GM12878 (cell line): ENCODE measurements at regions not wholly inside any gene's neighbourhood (a gene's known extent, or its start where the extent isn't known, plus 50 kb on each side); places are given as distances from the start of the nearest gene placed in this dataset.

ENCODE experiments used
- ATAC-seq: fragments of 200-7000 bp; cut with Tn5 transposase; 3 replicates; pipeline ENCODE4 v1.9.1; 2020; ENCODE audit warnings: mild to moderate bottlenecking, moderate library complexity
- BruUV-seq: library from RNA; stranded (reverse); fragments of 400-500 nt; replicated peaks from 2 replicates; lab custom pipeline; 2021; lab: Mats Ljungman, UMichigan
- CTCF ChIA-PET: fragments of 300-600 bp; sonication (Branson Sonifier 250); formaldehyde crosslinking; extraction: SDS; loops from one replicate; lab custom pipeline; 2021; ENCODE audit warnings: inconsistent platforms; lab: Yijun Ruan, JAX
- POLR2A ChIA-PET: fragments of 350-600 bp; formaldehyde crosslinking; extraction: SDS; loops from one replicate; lab custom pipeline; 2021; ENCODE audit warnings: inconsistent platforms; lab: Charles Lee
- RAD21 ChIA-PET: fragments of 300-600 bp; sonication (Branson Sonifier 250); formaldehyde crosslinking; loops from one replicate; lab custom pipeline; 2023; ENCODE audit warnings: antibody characterized with exemption; ENCODE audit not compliant: unreplicated experiment; lab: Charles Lee
- SMC1A ChIA-PET: fragments of 300-600 bp; sonication (Branson Sonifier 250); formaldehyde crosslinking; loops from one replicate; lab custom pipeline; 2023; ENCODE audit not compliant: unreplicated experiment, uncharacterized antibody; lab: Charles Lee
- DNase-seq: peaks from one replicate; pipeline ENCODE4 v3.0.0-alpha.2; 2011; ENCODE audit warnings: low read depth, low spot score
- FAIRE-seq: peaks from 3 replicates; lab custom pipeline; 2011; peaks lifted over from hg19 to GRCh38; lab: Jason Lieb, UNC
- H2AFZ ChIP-seq: 2 replicates; pipeline ENCODE4 v1.6.0; 2011; ENCODE audit warnings: low read depth, low read length, control low read depth; ENCODE audit not compliant: control insufficient read depth
- H3K27ac ChIP-seq: 2 replicates; pipeline ENCODE4 v1.5.1; 2011; ENCODE audit warnings: control low read depth; ENCODE audit not compliant: control insufficient read depth, insufficient read depth
- H3K27me3 ChIP-seq, 2 experiments: replicated peaks in 1 of 2; 2 replicates each; pipeline versions ENCODE4 v1.6.0 to v1.6.1; 2011; ENCODE audit warnings: low read length in 1 of 2; ENCODE audit not compliant: control insufficient read depth in 2 of 2, insufficient read depth in 2 of 2
- H3K36me3 ChIP-seq, 2 experiments: 2 replicates each; pipeline ENCODE4 v1.5.1; 2011; ENCODE audit warnings: low read length in 1 of 2; ENCODE audit not compliant: control insufficient read depth in 2 of 2, insufficient read depth in 2 of 2
- H3K4me1 ChIP-seq: 2 replicates; pipeline ENCODE4 v1.6.1; 2011; ENCODE audit warnings: mild to moderate bottlenecking, low read length, moderate library complexity, mixed read lengths; ENCODE audit not compliant: control insufficient read depth, insufficient read depth
- H3K4me2 ChIP-seq: 2 replicates; pipeline ENCODE4 v1.6.0; 2011; ENCODE audit warnings: control low read depth; ENCODE audit not compliant: control insufficient read depth, insufficient read depth
- H3K4me3 ChIP-seq: fragments of 200-600 bp; sonication (generic); 2 replicates; pipeline ENCODE4 v1.5.1; 2016
- H3K79me2 ChIP-seq: 2 replicates; pipeline ENCODE4 v1.6.0; 2011; ENCODE audit warnings: low read length; ENCODE audit not compliant: control insufficient read depth, insufficient read depth
- H3K9ac ChIP-seq: 2 replicates; pipeline ENCODE4 v1.8.0; 2011; ENCODE audit warnings: low read length, control low read depth, mixed read lengths; ENCODE audit not compliant: control insufficient read depth, insufficient read depth
- H3K9me3 ChIP-seq: replicated peaks from 3 replicates; pipeline ENCODE4 v1.5.1; 2011; ENCODE audit warnings: mild to moderate bottlenecking, low read length; ENCODE audit not compliant: control insufficient read depth, insufficient read depth
- H4K20me1 ChIP-seq: 2 replicates; pipeline ENCODE4 v1.6.0; 2011; ENCODE audit not compliant: control insufficient read depth, insufficient read depth
- CBX5 ChIP-seq: sonication (generic); IDR thresholded peaks from 2 replicates; pipeline ENCODE4 v1.6.1; 2016; ENCODE audit warnings: low read depth, moderate library complexity, mild to moderate bottlenecking, inconsistent platforms
- FOXK2 ChIP-seq: fragments of 450-650 bp; IDR thresholded peaks from 2 replicates; pipeline ENCODE4 v1.6.1; 2017; ENCODE audit warnings: mild to moderate bottlenecking, moderate library complexity
- FOXM1 ChIP-seq: IDR thresholded peaks from 2 replicates; pipeline ENCODE4 v1.6.1; 2012; ENCODE audit warnings: low read depth, mild to moderate bottlenecking, inconsistent platforms, low read length, moderate library complexity
- RELA ChIP-seq: fragments of 450-650 bp; IDR thresholded peaks from 2 replicates; pipeline ENCODE4 v1.8.0; 2014; ENCODE audit warnings: borderline replicate concordance; ENCODE audit not compliant: partially characterized antibody
- SP1 ChIP-seq: IDR thresholded peaks from one replicate; pipeline ENCODE4 v1.6.1; 2011; ENCODE audit warnings: low read depth, low read length
- SREBF2 ChIP-seq: IDR thresholded peaks from 2 replicates; pipeline ENCODE4 v1.6.1; 2012; ENCODE audit warnings: mild to moderate bottlenecking, low read length
- ZNF384 ChIP-seq: IDR thresholded peaks from 2 replicates; pipeline ENCODE4 v1.6.1; 2012; ENCODE audit warnings: low read depth, mild to moderate bottlenecking, low read length, improper control_type of control experiment, borderline replicate concordance
- ZSCAN29 ChIP-seq: fragments of 450-650 bp; IDR thresholded peaks from 2 replicates; pipeline ENCODE4 v1.6.1; 2017; ENCODE audit warnings: mild to moderate bottlenecking, moderate library complexity
- WGBS: methylation state at CpG from one replicate; pipeline ENCODE4 v1.1.6; 2016; ENCODE audit warnings: low lambda C conversion rate; ENCODE audit not compliant: insufficient replicate concordance, insufficient coverage; ENCODE audit errors: missing lambda C conversion rate; 5-methylcytosine and 5-hydroxymethylcytosine counted together
- in situ Hi-C: fragments of 300-500 bp; cut with MboI; formaldehyde crosslinking; loops from 9 replicates; pipeline ENCODE4 v1.14.3; 2018; ENCODE audit warnings: mixed read lengths
- intact Hi-C: fragments of 100-400 bp; cut with micrococcal nuclease; formaldehyde crosslinking; loops from one replicate; pipeline ENCODE4 v1.14.2; 2022; ENCODE audit not compliant: unreplicated experiment
- TF ChIP-seq, protein P1 (sequence below): fragments of 450-650 bp; formaldehyde crosslinking; IDR thresholded peaks from 2 replicates; pipeline ENCODE4 v1.4.0; 2022; ENCODE audit warnings: mild to moderate bottlenecking, moderate library complexity

DNA sequence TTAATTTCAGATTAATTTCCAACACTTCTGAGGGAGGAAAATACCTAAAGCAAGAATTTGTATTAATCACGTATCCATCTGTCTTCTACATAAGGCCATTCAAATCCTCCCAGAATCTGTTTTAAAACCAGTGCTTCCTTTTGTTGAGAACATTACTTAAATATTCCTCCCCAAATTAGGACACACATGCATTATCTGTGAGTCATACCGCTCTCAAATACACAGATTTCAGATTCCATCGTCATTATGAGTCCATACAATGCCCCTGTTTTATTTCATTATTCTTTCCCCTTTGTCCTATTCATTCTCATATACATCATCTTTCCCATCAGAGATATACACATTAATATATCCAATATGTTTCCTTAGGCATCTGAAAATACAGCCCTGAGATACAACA is 57.3 kb upstream of the PRSS12 start:
- CTCF ChIA-PET: no interaction called here
- in situ Hi-C loops: no loop called here

More for the DNA sequence above, 57.3 kb upstream of the PRSS12 start:
- Histone ChIP-seq H3K4me1 (no peaks in the 10 kb centered on the region), H3K79me2 (no peaks in the 10 kb centered on the region), H4K20me1 (no peaks in the 10 kb centered on the region), H3K9ac (no peak overlapping the region), H3K36me3 (no peaks in the 10 kb centered on the region), H3K4me2 (no peak overlapping the region), H3K27ac (no peak overlapping the region), H3K9me3 (no peaks in the 10 kb centered on the region), H3K27me3 (no peaks in the 10 kb centered on the region), H2AFZ (no peak overlapping the region), H3K4me3 (no peak overlapping the region)
- TF ChIP-seq, protein P1, sequence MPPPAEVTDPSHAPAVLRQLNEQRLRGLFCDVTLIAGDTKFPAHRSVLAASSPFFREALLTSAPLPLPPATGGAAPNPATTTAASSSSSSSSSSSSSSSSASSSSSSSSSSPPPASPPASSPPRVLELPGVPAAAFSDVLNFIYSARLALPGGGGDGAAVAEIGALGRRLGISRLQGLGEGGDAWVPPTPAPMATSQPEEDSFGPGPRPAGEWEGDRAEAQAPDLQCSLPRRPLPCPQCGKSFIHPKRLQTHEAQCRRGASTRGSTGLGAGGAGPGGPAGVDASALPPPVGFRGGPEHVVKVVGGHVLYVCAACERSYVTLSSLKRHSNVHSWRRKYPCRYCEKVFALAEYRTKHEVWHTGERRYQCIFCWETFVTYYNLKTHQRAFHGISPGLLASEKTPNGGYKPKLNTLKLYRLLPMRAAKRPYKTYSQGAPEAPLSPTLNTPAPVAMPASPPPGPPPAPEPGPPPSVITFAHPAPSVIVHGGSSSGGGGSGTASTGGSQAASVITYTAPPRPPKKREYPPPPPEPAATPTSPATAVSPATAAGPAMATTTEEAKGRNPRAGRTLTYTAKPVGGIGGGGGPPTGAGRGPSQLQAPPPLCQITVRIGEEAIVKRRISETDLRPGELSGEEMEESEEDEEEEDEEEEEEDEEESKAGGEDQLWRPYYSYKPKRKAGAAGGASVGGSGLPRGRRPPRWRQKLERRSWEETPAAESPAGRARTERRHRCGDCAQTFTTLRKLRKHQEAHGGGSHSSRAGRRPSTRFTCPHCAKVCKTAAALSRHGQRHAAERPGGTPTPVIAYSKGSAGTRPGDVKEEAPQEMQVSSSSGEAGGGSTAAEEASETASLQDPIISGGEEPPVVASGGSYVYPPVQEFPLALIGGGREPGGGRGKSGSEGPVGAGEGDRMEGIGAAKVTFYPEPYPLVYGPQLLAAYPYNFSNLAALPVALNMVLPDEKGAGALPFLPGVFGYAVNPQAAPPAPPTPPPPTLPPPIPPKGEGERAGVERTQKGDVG (CRISPR knock-in tag): no peak
- no peak for TF ChIP-seq FOXM1
- TF ChIP-seq ZNF384: no peak
- no peak for TF ChIP-seq SREBF2
- no peak for TF ChIP-seq CBX5
- no peak for TF ChIP-seq FOXK2
- TF ChIP-seq RELA: no peak
- no peak for TF ChIP-seq SP1
- TF ChIP-seq ZSCAN29: no peak
- no TSS peak for BruUV-seq
- intact Hi-C loops: loop anchor here (10.0 kb wide), 1 partner anchor 125 kb away; no protein-coding TSS in a partner anchor
- ChIA-PET SMC1A (interaction anchor here (0.5 kb wide), 1 partner anchor 277 kb away, joined by 3 read pairs; no protein-coding TSS in a partner anchor), POLR2A (no interaction called here), RAD21 (no interaction called here)
- ATAC-seq: no peak
- no peak for FAIRE-seq
- 54% methylated on average over 3 of the region's 3 CpGs for WGBS
- no peak for DNase-seq
